ENCODE measurements at regions not wholly inside any gene's neighbourhood (a gene's known extent, or its start where the extent isn't known, plus 50 kb on each side); places are given as distances from the start of the nearest gene placed in this dataset.

- Histone ChIP-seq H3K27me3 (no peaks in the 10 kb centered on the region), H3K27ac (no peak overlapping the region), H3K9me3 (no peaks in the 10 kb centered on the region), H3K4me3 (no peak overlapping the region), H3K4me1 (no peaks in the 10 kb centered on the region), H3K36me3 (no peaks in the 10 kb centered on the region)
- no peak for TF ChIP-seq EP300 (IDR thresholded peaks at IDR 0.05)
- TF ChIP-seq POLR2AphosphoS5 (IDR thresholded peaks at IDR 0.05): no peak
- TF ChIP-seq, protein P1, sequence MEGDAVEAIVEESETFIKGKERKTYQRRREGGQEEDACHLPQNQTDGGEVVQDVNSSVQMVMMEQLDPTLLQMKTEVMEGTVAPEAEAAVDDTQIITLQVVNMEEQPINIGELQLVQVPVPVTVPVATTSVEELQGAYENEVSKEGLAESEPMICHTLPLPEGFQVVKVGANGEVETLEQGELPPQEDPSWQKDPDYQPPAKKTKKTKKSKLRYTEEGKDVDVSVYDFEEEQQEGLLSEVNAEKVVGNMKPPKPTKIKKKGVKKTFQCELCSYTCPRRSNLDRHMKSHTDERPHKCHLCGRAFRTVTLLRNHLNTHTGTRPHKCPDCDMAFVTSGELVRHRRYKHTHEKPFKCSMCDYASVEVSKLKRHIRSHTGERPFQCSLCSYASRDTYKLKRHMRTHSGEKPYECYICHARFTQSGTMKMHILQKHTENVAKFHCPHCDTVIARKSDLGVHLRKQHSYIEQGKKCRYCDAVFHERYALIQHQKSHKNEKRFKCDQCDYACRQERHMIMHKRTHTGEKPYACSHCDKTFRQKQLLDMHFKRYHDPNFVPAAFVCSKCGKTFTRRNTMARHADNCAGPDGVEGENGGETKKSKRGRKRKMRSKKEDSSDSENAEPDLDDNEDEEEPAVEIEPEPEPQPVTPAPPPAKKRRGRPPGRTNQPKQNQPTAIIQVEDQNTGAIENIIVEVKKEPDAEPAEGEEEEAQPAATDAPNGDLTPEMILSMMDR (IDR thresholded peaks at IDR 0.05): no peak
- TF ChIP-seq POLR2A (IDR thresholded peaks at IDR 0.05): no peak
- 89 to 96% methylated on average over 2 of the region's 2 CpGs for WGBS, 2 donors (ENCODE audit: low coverage in 1 of 2)
- no peak for ATAC-seq
These were observed 72.3 kb upstream of the NAALADL2 start for GRCh38 chr3:174786825-174787224.

DNA sequence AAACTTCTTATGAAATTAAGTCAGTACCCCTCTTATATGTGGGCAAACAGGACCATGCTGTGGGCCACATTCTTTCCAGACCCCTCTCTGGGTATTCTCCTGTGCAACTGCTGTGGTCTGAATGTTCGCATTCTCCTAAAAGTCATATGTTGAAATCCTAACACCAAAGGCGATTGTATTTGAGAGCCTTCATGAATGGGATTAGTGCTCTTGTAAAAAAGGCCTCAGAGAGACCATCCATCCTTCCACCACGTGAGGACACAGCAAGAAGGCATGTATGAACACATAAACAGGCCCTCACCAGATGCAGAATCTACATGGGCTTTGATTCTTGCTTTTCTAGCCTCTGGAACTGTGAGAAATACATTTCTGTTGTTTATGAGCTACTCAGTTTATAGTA, 68.0 kb upstream of the NAALADL2 start:
- ATAC-seq: no peak
- Histone ChIP-seq H3K27ac (no peak overlapping the region), H3K27me3 (no peaks in the 10 kb centered on the region), H3K4me1 (peaks cover 0 to 5% (median 0%) of the 10 kb centered on the region in 3 donors), H3K4me3 (no peak overlapping the region), H3K36me3 (no peaks in the 10 kb centered on the region), H3K9me3 (no peaks in the 10 kb centered on the region)
- WGBS, 2 donors (ENCODE audit: low coverage in 1 of 2): 79 to 93% methylated on average over 3 of the region's 3 CpGs
- TF ChIP-seq EP300 (IDR thresholded peaks at IDR 0.05) (no peak), POLR2A (IDR thresholded peaks at IDR 0.05) (no peak), POLR2AphosphoS5 (IDR thresholded peaks at IDR 0.05) (no peak)
- TF ChIP-seq, protein P1 (IDR thresholded peaks at IDR 0.05): no peak

- no peak overlapping the region for H3K27ac ChIP-seq
- H3K36me3 ChIP-seq: no peaks in the 10 kb centered on the region
- H3K27me3 ChIP-seq: no peaks in the 10 kb centered on the region
- H3K4me3 ChIP-seq: no peak overlapping the region
- 67 to 100% methylated on average over 1 of the region's 1 CpG for WGBS, 2 donors (ENCODE audit: low coverage in 1 of 2)
- ATAC-seq: no peak
- H3K9me3 ChIP-seq: no peaks in the 10 kb centered on the region
- H3K4me1 ChIP-seq: peaks cover 0 to 5% (median 0%) of the 10 kb centered on the region in 3 donors
- TF ChIP-seq POLR2AphosphoS5 (IDR thresholded peaks at IDR 0.05): no peak
- TF ChIP-seq, protein P1 (IDR thresholded peaks at IDR 0.05): no peak
- TF ChIP-seq EP300 (IDR thresholded peaks at IDR 0.05): no peak
- TF ChIP-seq POLR2A (IDR thresholded peaks at IDR 0.05): no peak
These were observed 66.3 kb upstream of the NAALADL2 start for GRCh38 chr3:174792864-174793263.

Small RNAs in the stretch of these regions (small RNA-seq; reads per million reads assigned to genes)
- gene RN7SKP40: 0 reads per million in 4 donors

Measured in gastroesophageal sphincter (tissue), 4 donors.